Esophagus squamous epithelium (tissue), 4 donors: ENCODE measurements at regions not wholly inside any gene's neighbourhood (a gene's known extent, or its start where the extent isn't known, plus 50 kb on each side); places are given as distances from the start of the nearest gene placed in this dataset.

Experiments
- CTCF ChIP-seq, 6 experiments: fragments of 450-650 bp in 4 of 6; fragments of 200-600 bp in 2 of 6; sonication (generic) in 2 of 6; IDR thresholded peaks; one replicate each; pipeline ENCODE4 v1.5.1; 2016 to 2019; ENCODE audit warnings: antibody characterized with exemption in 6 of 6, mild to moderate bottlenecking in 4 of 6, moderate library complexity in 4 of 6
- POLR2A ChIP-seq, 4 donors: fragments of 450-650 bp; IDR thresholded peaks; one replicate each; pipeline ENCODE4 v1.6.1; 2017; ENCODE audit warnings: antibody characterized with exemption in 4 of 4, mild to moderate bottlenecking in 4 of 4, moderate library complexity in 3 of 4

- no peak for TF ChIP-seq CTCF (IDR thresholded peaks at IDR 0.05)
- TF ChIP-seq POLR2A (IDR thresholded peaks at IDR 0.05) = no peak
Measured at GRCh38 chr16:59148769-59149155, 414.6 kb upstream of the GOT2 start.
